ENCODE measurements at regions not wholly inside any gene's neighbourhood (a gene's known extent, or its start where the extent isn't known, plus 50 kb on each side); places are given as distances from the start of the nearest gene placed in this dataset.

DNA sequence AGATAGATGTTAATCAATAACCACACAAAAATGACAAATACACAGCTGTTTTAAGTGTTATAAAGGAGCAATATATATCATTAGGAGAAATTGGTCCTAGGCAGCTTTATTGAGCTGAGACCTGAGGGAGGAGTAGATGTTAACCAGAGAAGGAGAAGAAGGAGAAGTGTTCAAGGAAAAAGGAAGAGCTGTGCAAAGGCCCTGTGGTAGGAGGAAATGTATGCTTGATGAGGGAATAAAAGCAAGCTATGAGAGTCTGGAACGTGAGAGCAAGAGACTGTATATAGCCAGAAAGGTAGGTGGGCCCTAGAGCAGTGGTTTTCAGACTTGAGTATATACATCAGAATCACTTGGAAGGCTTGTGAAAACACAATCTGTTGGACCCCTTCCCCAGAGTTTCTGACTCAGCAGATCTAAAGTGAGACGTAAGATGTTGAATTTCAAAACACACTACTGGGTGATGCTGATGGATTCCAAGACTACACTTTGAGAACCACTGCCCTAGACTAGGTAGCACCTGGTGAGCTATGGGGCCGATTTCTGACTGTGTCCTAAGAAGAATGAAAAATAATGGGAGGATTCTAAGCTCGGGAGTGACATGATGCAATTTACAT lies 342.3 kb upstream of the ADAMTS9 start:
- no peak for ATAC-seq
- CTCF ChIA-PET, result no interaction called here

GRCh38 chr3:65029130-65029529 lies 341.3 kb upstream of the ADAMTS9 start:
- ChIA-PET POLR2A (no interaction called here), CTCF (no interaction called here), RAD21 (ENCODE audit: low non-redundant PET in 1 of 2, low total read pairs in 2 of 2, uncharacterized antibody in 2 of 2, unreplicated experiment in 2 of 2) (no interaction called here)
- Histone ChIP-seq H3K9me3 (ENCODE audit: control insufficient read depth in 1 of 2, insufficient read depth in 1 of 2, low read depth in 1 of 2, low read length in 2 of 2) (no peaks in the 10 kb centered on the region), H2AFZ (ENCODE audit: low read depth, low read length, poor library complexity, severe bottlenecking) (no peak overlapping the region), H3K79me2 (ENCODE audit: insufficient read depth, low read length) (no peaks in the 10 kb centered on the region), H3K9ac (ENCODE audit: low read length) (no peak overlapping the region), H3K27me3 (ENCODE audit: insufficient read depth, low read length) (no peaks in the 10 kb centered on the region), H3K4me2 (ENCODE audit: low read length) (no peak overlapping the region), H3K27ac (ENCODE audit: low read depth, low read length) (no peak overlapping the region), H3K4me1 (ENCODE audit: control insufficient read depth in 1 of 2, insufficient read depth in 2 of 2, low read length in 2 of 2) (no peaks in the 10 kb centered on the region), H3K4me3 (replicated peaks in 1 of 2; ENCODE audit: low read depth in 1 of 2, low read length in 2 of 2) (no peak overlapping the region), H4K20me1 (ENCODE audit: insufficient read depth) (no peaks in the 10 kb centered on the region), H3K9me2 (ENCODE audit: insufficient read depth) (no peaks in the 10 kb centered on the region), H3K36me3 (ENCODE audit: control insufficient read depth in 1 of 2, insufficient read depth in 2 of 2, low read length in 2 of 2) (no peaks in the 10 kb centered on the region)
- BruUV-seq (replicated peaks), result no TSS peak
- DNase-seq (ENCODE audit: low read depth, low spot score) (no peak), ATAC-seq (no peak)
- intact Hi-C loops (cut with micrococcal nuclease), result no loop called here
- TF ChIP-seq ELF1 (IDR thresholded peaks at IDR 0.05; ENCODE audit: borderline replicate concordance, low read depth), result no peak
- TF ChIP-seq EZH2 (IDR thresholded peaks at IDR 0.05), result no peak

More for the DNA sequence above, 342.3 kb upstream of the ADAMTS9 start:
- H4K20me1 ChIP-seq (ENCODE audit: insufficient read depth), result no peaks in the 10 kb centered on the region
- H2AFZ ChIP-seq (ENCODE audit: low read depth, low read length, poor library complexity, severe bottlenecking), result no peak overlapping the region
- ChIA-PET POLR2A (no interaction called here), RAD21 (ENCODE audit: low non-redundant PET in 1 of 2, low total read pairs in 2 of 2, uncharacterized antibody in 2 of 2, unreplicated experiment in 2 of 2) (no interaction called here)
- no peaks in the 10 kb centered on the region for H3K9me2 ChIP-seq (ENCODE audit: insufficient read depth)
- no TSS peak for BruUV-seq (replicated peaks)
- no peak overlapping the region for H3K9ac ChIP-seq (ENCODE audit: low read length)
- no peaks in the 10 kb centered on the region for H3K36me3 ChIP-seq (ENCODE audit: control insufficient read depth in 1 of 2, insufficient read depth in 2 of 2, low read length in 2 of 2)
- H3K27me3 ChIP-seq (ENCODE audit: insufficient read depth, low read length), result no peaks in the 10 kb centered on the region
- no peak overlapping the region for H3K27ac ChIP-seq (ENCODE audit: low read depth, low read length)
- no peak overlapping the region for H3K4me3 ChIP-seq (replicated peaks in 1 of 2; ENCODE audit: low read depth in 1 of 2, low read length in 2 of 2)
- H3K4me1 ChIP-seq (ENCODE audit: control insufficient read depth in 1 of 2, insufficient read depth in 2 of 2, low read length in 2 of 2), result no peaks in the 10 kb centered on the region
- DNase-seq (ENCODE audit: low read depth, low spot score), result no peak
- intact Hi-C loops (cut with micrococcal nuclease), result no loop called here
- no peaks in the 10 kb centered on the region for H3K9me3 ChIP-seq (ENCODE audit: control insufficient read depth in 1 of 2, insufficient read depth in 1 of 2, low read depth in 1 of 2, low read length in 2 of 2)
- no peak overlapping the region for H3K4me2 ChIP-seq (ENCODE audit: low read length)
- no peaks in the 10 kb centered on the region for H3K79me2 ChIP-seq (ENCODE audit: insufficient read depth, low read length)
- TF ChIP-seq SP1 (IDR thresholded peaks at IDR 0.05; ENCODE audit: low read depth), result no peak
- TF ChIP-seq ELF1 (IDR thresholded peaks at IDR 0.05; ENCODE audit: borderline replicate concordance, low read depth), result no peak

DNA sequence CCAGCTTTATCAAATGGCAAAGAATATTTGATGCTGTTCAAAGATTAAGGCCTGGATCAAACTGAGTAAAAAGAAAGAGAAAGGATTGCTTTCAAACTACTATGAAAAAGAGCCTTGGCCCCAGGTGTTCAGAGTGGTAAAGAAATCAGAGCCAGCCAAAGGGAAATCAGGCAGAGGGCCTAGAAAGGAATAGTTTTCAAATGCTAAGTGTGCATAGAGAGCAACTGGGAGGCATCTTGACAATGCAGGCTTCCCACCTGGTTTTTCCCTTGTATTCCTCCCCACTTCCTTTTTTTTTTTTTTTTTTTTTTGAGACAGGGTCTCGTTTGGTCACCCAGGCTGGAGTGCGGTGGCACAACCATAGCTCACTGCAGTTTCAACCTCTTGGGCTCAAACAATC lies 340.2 kb upstream of the ADAMTS9 start:
- ATAC-seq (no peak), DNase-seq (ENCODE audit: low read depth, low spot score) (no peak)
- H3K9ac ChIP-seq (ENCODE audit: low read length), result no peak overlapping the region
- no peak overlapping the region for H3K27ac ChIP-seq (ENCODE audit: low read depth, low read length)
- H3K4me2 ChIP-seq (ENCODE audit: low read length), result no peak overlapping the region
- no peaks in the 10 kb centered on the region for H3K36me3 ChIP-seq (ENCODE audit: control insufficient read depth in 1 of 2, insufficient read depth in 2 of 2, low read length in 2 of 2)
- no peaks in the 10 kb centered on the region for H3K27me3 ChIP-seq (ENCODE audit: insufficient read depth, low read length)
- no peaks in the 10 kb centered on the region for H3K9me3 ChIP-seq (ENCODE audit: control insufficient read depth in 1 of 2, insufficient read depth in 1 of 2, low read depth in 1 of 2, low read length in 2 of 2)
- no peak overlapping the region for H3K4me3 ChIP-seq (replicated peaks in 1 of 2; ENCODE audit: low read depth in 1 of 2, low read length in 2 of 2)
- no peaks in the 10 kb centered on the region for H3K79me2 ChIP-seq (ENCODE audit: insufficient read depth, low read length)
- CTCF ChIA-PET, result no interaction called here
- no peak overlapping the region for H2AFZ ChIP-seq (ENCODE audit: low read depth, low read length, poor library complexity, severe bottlenecking)
- no peaks in the 10 kb centered on the region for H4K20me1 ChIP-seq (ENCODE audit: insufficient read depth)
- POLR2A ChIA-PET, result no interaction called here
- H3K4me1 ChIP-seq (ENCODE audit: control insufficient read depth in 1 of 2, insufficient read depth in 2 of 2, low read length in 2 of 2), result no peaks in the 10 kb centered on the region
- H3K9me2 ChIP-seq (ENCODE audit: insufficient read depth), result no peaks in the 10 kb centered on the region
- RAD21 ChIA-PET (ENCODE audit: low non-redundant PET in 1 of 2, low total read pairs in 2 of 2, uncharacterized antibody in 2 of 2, unreplicated experiment in 2 of 2), result no interaction called here
- no TSS peak for BruUV-seq (replicated peaks)
- intact Hi-C loops (cut with micrococcal nuclease), result no loop called here
- no peak for TF ChIP-seq EZH2phosphoT487 (IDR thresholded peaks at IDR 0.05; ENCODE audit: borderline replicate concordance)
- no peak for TF ChIP-seq ZNF274 (IDR thresholded peaks at IDR 0.05; ENCODE audit: low read depth, low read length)
- TF ChIP-seq SRF (IDR thresholded peaks at IDR 0.05; ENCODE audit: low read depth), result no peak
- no peak for TF ChIP-seq YY1 (IDR thresholded peaks at IDR 0.05; ENCODE audit: extremely low read depth, insufficient replicate concordance, low read depth, low read length)
- no peak for TF ChIP-seq CEBPB (IDR thresholded peaks at IDR 0.05; ENCODE audit: low read depth)
- no peak for TF ChIP-seq CTCF (IDR thresholded peaks at IDR 0.05 in 2 of 3, conservative IDR thresholded peaks at IDR 0.05 in 1 of 3; ENCODE audit: borderline replicate concordance in 1 of 3, insufficient read depth in 1 of 3, low read depth in 2 of 3, low read length in 2 of 3)
- TF ChIP-seq ELF1 (IDR thresholded peaks at IDR 0.05; ENCODE audit: borderline replicate concordance, low read depth), result no peak
- no peak for TF ChIP-seq SP1 (IDR thresholded peaks at IDR 0.05; ENCODE audit: low read depth)
- no peak for TF ChIP-seq CBX3 (IDR thresholded peaks at IDR 0.05; ENCODE audit: low read depth)
- no peak for TF ChIP-seq EZH2 (IDR thresholded peaks at IDR 0.05)
- no peak for TF ChIP-seq TCF7L2 (IDR thresholded peaks at IDR 0.05; ENCODE audit: borderline replicate concordance, extremely low read depth, insufficient read depth, insufficient read length)
